ENCODE measurements at regions not wholly inside any gene's neighbourhood (a gene's known extent, or its start where the extent isn't known, plus 50 kb on each side); places are given as distances from the start of the nearest gene placed in this dataset.

- TF ChIP-seq EZH2 (IDR thresholded peaks at IDR 0.05; ENCODE audit: borderline replicate concordance, low read length), result no peak
- TF ChIP-seq CTCF (conservative IDR thresholded peaks at IDR 0.05 in 1 of 2, IDR thresholded peaks at IDR 0.05 in 1 of 2; ENCODE audit: extremely low read depth in 1 of 2, insufficient read depth in 1 of 2, low read depth in 1 of 2, low read length in 2 of 2), result no peak
Measured at GRCh38 chr21:41636636-41637630, 129.0 kb upstream of the TMPRSS2 start.

Measured in mammary epithelial cell (primary cell).